ENCODE measurements at regions not wholly inside any gene's neighbourhood (a gene's known extent, or its start where the extent isn't known, plus 50 kb on each side); places are given as distances from the start of the nearest gene placed in this dataset.

DNA sequence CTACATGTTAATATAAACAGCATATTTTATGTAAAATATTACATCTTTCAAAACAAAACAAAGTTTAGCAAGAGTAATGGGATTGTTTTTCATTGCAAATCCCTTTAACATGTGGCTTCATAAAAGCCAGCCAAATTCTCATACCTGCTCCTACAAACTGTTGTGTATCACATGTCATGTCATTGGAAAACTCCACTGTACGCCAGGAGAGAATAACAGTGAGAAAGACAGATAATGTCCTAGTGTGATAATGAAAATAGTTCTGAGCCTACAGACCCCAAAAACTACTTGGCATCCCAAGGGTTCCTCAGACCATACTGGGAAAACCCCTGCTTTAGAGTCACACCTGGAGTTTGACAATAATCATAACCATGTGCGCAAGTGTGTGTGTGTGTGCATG is 182.7 kb upstream of the HNRNPA3 start:
- no peak for DNase-seq (ENCODE audit: extremely low read depth in 1 of 2, low read depth in 1 of 2)

DNA sequence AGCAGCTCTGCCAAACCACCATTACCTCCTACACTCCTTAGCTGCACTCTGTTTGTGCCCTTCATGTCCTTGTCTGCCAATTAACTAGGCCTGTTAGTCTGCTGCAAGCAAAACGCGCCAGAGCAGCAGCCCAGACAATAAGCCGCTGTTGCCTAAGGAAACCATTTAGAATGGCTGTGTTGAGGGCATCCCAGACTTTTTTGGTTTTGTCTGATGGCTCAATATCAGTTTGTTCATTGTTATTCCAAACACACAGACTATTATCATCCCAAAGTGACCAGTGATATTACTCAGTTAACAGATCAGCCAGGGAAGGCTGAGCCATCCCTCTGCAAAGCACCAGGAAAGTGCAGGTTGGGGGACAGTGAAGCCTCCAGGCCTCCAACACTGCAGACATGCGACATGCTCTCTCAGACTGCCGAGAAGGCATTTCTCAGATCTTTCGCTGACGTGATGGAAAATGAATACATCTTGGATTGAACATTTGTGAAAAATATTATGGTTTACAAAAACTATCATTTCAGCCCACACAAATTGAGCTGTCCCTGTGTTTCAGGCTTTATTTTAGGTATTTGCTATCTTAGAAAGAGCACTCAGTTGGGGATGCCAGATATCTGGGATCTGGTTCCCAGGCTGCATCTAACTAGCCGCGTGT is 182.0 kb upstream of the HNRNPA3 start:
- DNase-seq (ENCODE audit: extremely low read depth in 1 of 2, low read depth in 1 of 2), result no peak

DNA sequence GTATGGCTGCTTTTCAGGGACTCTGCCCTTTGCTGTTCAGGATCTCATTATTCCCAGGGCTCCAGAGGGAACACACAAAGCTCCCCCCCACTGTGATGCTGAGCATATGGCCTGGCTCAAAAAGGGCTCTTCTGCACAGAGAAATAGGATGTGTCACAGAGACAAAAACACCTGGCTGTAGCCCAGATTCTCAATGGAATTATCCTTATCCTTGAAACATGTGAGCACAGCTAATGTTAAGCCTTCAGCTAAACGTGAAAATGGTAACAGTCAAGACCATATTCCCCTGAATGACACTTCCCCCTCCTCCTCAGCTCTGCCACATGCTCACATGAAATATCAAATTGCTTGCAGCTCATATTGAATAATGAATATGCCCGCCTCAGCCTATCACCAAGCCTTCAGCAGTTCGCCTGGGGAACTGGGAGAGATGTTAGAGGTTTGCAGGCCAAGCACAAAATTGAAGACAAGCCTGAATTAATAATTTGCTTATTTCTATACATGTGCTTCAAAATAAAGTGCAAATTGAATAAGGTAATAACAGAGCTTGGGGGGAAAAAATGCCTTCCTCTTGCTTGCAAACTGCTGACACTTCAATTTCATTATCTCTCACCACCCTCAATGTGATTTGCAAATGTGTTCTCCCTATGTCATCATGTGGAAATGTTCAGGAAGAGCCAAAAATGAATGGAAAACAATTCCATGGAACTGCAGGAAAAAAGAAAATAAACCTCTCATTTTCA is 181.0 kb upstream of the HNRNPA3 start:
- no peak for DNase-seq (ENCODE audit: extremely low read depth in 1 of 2, low read depth in 1 of 2)

DNA sequence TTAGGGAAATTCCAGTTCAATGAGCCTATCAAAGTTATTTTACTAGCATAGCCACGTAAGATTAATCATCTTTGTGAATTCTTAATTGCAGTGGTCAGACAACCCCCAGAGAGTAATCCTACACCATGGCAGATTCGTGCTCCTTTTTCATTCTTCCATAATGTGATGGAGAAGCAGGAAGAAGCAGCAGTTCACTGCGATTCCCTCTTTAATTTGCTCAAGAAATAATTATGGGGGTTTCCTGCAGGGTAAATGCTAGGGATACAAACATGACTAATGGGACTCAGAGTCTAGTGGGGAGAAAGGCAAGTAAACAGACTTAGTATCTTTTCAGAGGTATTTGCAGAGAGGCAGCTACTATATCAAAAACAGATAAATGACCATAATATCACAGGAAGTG is 175.8 kb upstream of the HNRNPA3 start:
- DNase-seq (ENCODE audit: extremely low read depth in 1 of 2, low read depth in 1 of 2), result no peak

DNA sequence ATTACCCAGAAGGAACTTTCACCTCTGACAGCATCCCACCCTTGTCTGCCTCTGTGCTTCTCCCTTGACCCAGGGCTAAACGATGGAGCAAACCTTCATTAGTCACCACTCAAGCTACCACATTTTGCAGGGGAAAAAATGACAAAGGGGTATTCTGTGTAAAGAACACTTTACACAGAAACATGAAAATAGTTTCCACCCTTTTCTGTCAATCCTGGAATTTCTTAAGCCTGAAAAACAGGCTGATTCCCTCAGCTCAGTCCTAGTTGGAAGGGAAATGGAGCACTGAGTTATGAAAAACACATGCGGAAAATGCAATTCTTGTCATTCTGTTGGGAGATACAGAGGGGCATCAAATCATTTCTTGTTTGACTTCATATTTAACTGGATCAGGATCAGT is 175.0 kb upstream of the HNRNPA3 start:
- DNase-seq (ENCODE audit: extremely low read depth in 1 of 2, low read depth in 1 of 2), result no peak

DNA sequence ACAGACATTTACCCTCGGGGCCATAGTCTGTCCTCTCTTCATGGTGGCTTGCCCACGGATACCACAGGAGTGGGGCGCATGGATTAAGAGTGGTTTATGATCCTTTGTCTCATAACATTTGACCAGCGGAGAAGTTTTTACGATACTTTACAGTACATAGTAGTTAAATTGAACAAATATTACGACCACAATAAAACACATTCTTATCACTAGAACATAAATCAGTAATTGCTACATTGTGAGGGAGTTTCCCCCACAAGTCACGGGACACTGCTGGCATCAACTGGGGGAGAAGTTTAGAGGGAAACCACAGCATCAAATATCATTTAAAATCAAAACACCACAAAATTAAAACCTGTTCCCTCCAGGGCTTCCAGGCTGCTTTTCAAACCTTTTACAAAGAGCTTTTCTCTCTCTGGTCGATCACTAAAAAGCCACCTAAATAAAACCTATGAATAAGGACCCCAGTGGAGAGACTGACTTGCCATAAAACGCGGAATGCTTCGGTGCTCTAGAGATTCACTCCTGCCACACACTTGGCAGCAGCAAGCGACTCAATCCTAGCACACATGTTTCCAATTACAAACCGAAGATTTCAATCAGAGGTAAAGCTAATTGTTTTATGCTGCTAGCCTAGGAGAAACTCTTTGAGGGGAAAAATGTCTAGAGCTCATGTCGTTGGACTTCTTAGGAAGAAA is 173.7 kb upstream of the HNRNPA3 start:
- DNase-seq (ENCODE audit: extremely low read depth in 1 of 2, low read depth in 1 of 2), result no peak

DNA sequence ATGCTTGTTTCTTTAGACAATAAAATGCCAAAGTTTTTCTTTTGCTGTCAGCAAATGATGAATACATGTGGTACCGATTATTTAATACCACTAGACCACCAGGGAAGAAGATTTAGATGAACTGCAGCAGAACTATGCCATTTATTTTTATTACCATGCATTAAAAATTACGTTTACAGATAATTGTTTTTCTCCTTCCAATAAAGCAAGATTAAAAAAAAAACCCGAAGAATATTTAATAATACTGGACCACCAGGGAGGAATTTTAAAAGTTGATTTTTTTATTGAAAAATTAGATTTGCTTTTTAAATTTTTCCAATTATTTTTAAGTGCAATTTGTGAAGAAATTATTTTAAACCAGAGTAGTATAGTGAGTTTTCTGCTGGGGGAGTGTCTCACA is 170.3 kb upstream of the HNRNPA3 start:
- DNase-seq (ENCODE audit: extremely low read depth in 1 of 2, low read depth in 1 of 2), result no peak

DNA sequence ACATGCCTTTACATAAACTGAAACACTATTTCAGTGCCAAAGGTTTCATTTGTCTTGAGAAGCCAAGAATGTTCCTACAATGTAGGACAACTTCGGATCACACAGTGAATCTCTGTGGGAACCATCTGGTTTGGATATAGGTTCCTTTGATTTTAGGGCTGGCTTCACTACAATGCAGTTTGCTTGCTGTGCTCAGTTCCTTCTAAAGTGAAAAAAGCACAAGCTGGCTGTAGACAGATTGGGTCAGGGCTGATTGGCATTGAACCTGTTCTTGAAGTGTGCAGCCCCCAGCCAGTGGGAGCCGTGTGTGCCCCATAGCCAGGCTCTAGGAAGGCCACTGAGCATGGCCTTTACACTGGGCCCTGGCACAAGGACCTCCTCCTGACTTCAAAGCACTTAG is 167.9 kb upstream of the HNRNPA3 start:
- DNase-seq (ENCODE audit: extremely low read depth in 1 of 2, low read depth in 1 of 2), result no peak

DNA sequence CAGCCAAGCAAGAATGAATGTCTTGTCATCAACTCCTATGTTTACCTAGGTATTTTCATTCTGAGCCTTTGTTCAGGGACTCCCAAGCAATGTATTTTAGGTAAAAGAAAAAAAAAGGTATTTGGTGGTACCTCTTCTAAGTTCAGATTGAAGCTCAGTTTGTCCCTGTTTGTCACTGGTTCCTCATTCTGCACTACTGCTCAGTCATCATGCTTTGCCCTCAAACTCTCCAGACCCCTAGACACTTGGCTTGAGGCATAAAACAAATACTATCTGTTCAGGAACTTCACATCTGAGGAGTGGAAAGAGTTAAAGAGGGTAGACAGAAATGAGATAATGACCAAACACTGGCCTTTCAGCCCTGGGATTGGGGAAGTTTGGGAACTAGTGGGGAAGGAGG is 163.6 kb upstream of the HNRNPA3 start:
- no peak for DNase-seq (ENCODE audit: extremely low read depth in 1 of 2, low read depth in 1 of 2)

DNA sequence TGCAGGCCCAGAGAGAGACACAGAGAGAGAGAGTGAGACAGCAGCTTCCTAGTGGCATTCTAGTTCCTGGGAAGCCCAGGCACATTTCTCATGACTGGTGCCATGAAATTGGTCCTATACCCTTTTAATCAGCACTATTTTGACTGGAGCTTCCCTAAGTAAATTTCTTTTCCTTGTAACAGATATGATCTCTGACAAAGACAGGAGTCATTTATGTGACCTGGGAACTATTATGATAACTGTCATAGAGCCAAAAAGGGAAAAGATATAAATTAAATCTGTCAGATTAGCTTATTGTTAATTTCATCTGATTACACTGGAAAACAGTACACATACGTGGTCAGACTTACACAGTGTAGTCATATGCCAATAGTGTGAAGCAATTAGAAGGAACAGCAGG is 161.3 kb upstream of the HNRNPA3 start:
- no peak for DNase-seq (ENCODE audit: extremely low read depth in 1 of 2, low read depth in 1 of 2)

DNA sequence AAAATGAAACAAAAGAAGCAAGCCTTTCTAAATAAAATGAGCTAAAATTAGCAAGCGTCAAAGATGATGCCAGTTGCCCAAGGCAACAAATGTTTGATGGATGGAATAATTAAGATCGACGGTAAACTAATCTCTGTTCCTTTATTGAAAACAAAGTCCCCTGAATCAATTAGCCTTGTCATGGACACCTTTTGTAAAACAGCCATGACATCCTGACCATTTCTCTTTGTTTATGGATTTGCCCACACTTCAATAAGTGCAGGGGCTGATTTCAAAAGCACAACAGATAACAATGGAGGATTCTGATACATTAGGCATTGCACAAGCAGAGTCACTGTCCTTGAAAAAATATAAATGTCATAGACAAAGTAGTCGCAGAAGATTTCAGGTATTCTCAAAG is 160.1 kb upstream of the HNRNPA3 start:
- no peak for DNase-seq (ENCODE audit: extremely low read depth in 1 of 2, low read depth in 1 of 2)

DNA sequence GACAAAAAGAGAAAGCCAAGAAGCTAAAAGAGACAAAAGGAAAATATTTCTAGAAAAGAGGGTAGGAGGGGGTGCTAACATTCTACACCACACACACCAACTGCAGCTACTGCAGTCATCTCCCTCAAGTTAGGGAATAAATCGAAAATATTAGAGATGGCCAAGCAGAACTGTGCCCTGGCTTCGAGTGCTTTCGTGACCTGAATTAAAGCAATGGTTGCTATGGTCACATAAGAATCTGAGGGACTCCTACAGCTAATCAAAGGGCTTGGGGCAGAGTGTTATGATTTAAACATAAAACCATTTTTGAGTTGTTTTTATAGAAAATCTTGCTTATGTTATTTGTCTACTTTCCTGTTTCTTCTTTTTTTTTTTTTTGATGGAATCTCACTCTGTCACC is 159.6 kb upstream of the HNRNPA3 start:
- no peak for DNase-seq (ENCODE audit: extremely low read depth in 1 of 2, low read depth in 1 of 2)

DNA sequence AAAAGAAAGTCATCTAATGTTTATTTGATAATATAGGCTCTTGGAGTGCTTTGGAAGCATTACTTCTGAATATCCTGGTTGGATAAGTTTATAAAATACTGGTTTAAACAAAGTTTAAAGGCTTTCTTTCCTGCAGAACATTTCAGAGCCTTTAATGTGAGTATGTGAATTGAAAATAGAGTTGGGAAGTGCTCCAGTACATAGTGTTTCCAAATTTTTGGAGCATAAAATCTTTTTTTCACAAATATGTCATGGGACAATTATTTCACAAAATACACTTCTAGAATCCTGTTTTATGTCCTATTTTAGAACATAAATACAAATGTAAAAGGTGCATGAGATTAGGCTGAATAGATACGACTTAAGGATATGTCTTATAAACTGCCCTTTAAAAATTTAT is 158.9 kb upstream of the HNRNPA3 start:
- DNase-seq (ENCODE audit: extremely low read depth in 1 of 2, low read depth in 1 of 2), result no peak

DNA sequence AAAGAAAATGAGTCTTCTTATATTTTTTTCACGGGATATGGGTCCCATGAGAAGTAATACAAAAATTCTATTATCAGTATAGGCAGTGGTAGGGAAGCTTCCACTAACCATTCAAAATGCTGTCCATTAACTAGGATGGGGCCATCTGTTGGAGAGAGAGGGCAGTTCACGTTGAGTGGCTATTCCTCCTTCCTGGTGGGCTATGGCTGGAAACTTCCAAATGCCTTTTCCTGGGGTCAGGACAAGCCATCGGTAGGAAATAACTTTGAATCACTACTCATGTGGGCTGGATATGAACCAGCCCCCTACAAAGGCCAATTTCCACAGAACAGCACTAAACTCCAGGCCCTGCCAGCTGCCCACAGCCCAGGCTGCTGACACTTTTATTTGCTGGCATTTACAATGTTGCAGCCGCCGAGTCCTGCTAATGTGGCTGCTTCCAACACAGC is 156.1 kb upstream of the HNRNPA3 start:
- no peak for DNase-seq (ENCODE audit: extremely low read depth in 1 of 2, low read depth in 1 of 2)

DNA sequence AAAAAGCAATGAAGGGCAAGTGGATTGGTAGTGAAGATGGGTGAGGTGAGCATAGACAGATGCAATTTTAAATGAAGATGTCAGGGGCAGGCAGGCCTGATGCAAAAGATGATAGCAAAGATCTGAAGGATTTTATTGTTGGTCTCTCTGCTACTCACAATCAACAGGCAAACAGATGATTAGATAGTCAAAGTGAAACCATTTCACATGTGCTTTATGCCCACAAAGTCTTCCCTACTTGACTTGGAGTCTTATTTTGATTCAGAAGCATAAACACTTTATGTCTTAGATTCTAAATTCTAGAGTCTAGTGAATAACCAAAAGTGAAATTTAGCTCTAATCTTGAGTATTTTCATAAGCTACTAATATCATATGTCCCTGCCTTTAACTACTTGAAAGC is 153.8 kb upstream of the HNRNPA3 start:
- no peak for DNase-seq (ENCODE audit: extremely low read depth in 1 of 2, low read depth in 1 of 2)

DNA sequence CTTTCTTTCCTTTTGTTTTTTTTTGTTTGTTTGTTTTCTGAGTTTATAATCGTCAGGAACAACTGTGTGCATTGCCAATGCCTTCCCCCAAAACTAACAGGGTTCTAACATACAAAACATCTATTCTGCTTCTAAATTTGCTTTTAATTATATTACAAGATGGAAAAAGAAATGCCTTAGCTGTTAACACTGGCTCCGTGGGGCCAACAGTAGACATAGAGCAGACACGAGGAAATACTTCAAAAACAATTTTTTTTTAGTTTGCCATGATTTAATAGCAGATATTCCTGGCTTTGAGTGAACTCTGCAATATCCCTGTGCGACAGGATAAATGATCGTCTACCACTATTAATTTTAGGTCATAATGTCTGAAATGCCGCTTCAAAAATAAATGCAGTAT is 153.3 kb upstream of the HNRNPA3 start:
- DNase-seq (ENCODE audit: extremely low read depth in 1 of 2, low read depth in 1 of 2), result no peak

DNA sequence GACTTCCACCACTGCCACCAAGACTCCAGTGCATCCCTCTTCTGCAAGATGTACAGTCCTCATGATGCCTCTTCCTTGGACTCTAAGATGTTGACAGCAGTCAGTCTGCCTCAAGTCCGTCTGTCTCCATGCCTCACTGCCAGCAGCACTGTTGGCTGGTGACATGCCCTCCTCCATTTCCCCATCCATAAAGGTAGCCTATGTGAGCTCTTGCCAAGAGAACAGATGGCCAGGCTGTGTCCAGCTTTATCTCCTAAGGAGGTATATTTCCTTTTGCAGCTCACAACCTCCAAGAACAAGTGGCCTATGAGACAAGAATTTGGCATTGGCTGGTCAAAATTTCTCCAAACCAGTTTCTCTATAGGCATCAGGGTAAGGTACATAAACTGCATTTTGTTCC is 149.3 kb upstream of the HNRNPA3 start:
- no peak for DNase-seq (ENCODE audit: extremely low read depth in 1 of 2, low read depth in 1 of 2)

DNA sequence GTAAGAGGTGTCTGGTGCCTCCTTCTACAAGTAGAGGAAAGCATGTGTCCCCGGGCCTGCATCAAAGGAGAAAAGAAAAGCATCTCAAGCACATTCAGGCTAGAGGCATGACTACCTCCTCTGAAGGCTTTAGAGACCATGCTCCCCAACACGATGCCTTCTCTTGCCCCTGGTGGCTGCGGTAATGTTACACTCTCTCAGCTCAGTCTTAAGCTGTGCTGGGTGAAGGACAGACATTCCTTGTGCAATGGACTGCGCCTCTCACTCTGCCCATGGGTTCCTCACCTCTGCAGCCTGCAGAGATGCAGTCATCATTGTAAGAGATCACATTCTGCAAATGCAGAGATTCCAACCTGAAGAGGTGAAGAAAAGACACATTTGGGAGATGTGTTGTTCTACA is 148.2 kb upstream of the HNRNPA3 start:
- DNase-seq (ENCODE audit: extremely low read depth in 1 of 2, low read depth in 1 of 2), result no peak

DNA sequence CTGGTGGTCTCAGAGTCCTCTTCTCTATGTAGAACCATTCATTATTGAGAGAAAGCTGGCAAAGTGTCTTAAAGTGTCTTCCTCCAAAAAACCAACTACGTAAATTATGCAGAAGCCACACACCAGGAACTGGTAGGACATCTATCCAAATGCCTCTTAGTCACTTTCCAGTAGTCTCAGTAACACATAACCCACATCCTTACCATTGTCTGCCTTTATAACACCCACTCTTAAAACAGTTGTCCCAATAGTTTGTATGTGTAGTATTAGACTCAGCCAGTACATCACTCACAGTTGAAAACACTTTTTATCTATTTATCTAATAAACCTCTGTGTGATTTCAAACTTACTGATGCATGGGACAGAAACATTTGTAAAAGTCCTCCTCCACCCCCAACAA is 143.6 kb upstream of the HNRNPA3 start:
- no peak for DNase-seq (ENCODE audit: extremely low read depth in 1 of 2, low read depth in 1 of 2)

DNA sequence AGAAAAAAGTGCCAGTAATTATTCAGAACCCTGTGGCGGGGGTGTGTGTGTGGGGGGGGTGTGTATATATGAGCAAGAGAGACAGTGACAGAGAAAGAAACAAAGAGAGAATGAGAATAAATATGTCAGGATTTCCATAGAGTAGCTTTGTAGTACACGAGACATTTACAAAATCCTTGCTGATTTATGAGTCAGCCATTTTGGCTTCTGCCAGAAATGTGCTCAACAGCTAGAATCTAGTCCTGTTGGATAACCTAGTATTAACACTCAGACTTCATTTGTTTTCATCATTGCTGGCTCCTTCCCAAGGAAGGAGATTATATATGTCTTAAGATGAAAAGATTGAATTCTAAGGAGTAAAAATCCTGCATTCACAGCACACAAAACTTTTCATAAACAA is 140.5 kb upstream of the HNRNPA3 start:
- no peak for DNase-seq (ENCODE audit: extremely low read depth in 1 of 2, low read depth in 1 of 2)

DNA sequence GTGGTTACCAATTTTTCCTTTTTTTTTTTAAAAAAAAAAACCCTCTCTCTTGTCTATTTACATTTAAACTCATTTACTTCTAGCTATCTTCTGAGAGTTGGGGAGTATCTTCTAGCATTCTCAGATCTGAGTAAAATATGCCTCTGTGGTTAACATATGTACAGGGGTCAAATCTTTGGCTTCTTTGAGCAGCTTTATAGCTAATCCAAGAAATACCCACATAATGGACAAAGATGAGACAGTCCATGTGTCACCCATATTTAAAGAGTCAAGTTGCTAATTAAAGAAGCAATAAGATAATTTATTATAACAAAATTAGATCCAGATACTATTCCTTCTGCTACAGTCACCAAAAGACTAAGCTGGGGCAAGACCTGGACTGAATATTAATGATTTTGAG is 139.0 kb upstream of the HNRNPA3 start:
- no peak for DNase-seq (ENCODE audit: extremely low read depth in 1 of 2, low read depth in 1 of 2)

DNA sequence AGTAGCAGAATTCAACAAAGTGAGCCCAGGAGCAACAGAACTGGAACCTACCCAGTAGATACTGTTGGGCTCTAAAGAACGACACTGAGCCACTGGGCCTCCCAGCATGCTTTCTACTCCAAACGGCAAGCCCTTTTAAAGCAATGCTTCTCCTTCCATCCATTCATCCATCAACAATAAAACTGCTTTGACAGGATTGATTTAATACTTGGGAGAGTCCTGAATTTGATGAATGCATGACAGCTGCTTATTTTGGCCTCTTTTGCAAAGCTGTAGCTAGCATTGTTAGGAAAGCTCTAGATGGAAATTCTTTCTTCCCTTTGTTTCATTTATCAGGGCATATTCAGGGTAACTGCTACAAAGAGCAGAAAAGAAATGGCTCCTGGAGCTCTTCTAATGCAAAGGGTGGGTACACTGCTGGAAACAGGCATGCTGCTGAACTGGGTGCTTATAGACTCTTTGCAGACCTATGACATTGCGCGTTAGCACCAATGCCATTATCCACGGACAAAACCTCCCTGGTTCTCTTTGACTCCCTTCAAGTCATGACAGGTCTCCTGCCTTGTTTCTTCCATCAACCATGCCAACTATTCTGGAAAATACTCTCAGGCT is 138.4 kb upstream of the HNRNPA3 start:
- DNase-seq (ENCODE audit: extremely low read depth in 1 of 2, low read depth in 1 of 2), result no peak
